Parathyroid adenoma (tissue), 2 donors: ENCODE measurements at regions not wholly inside any gene's neighbourhood (a gene's known extent, or its start where the extent isn't known, plus 50 kb on each side); places are given as distances from the start of the nearest gene placed in this dataset.

Experiments used
- H2AFZ ChIP-seq: fragments of 300-600 bp; sonication (generic); one replicate; pipeline ENCODE4 v1.7.0; 2017; ENCODE audit warnings: antibody characterized with exemption, mild to moderate bottlenecking
- H3K27ac ChIP-seq: fragments of 300-600 bp; sonication (generic); one replicate; pipeline ENCODE4 v1.7.0; 2017
- H3K27me3 ChIP-seq: fragments of 300-600 bp; sonication (generic); one replicate; pipeline ENCODE4 v1.7.0; 2017; ENCODE audit warnings: low read length; ENCODE audit not compliant: control insufficient read depth, insufficient read depth
- H3K36me3 ChIP-seq: fragments of 300-600 bp; sonication (generic); one replicate; pipeline ENCODE4 v1.7.0; 2017; ENCODE audit warnings: low read length; ENCODE audit not compliant: control insufficient read depth, insufficient read depth
- H3K4me1 ChIP-seq: fragments of 300-600 bp; sonication (generic); one replicate; pipeline ENCODE4 v1.7.0; 2017; ENCODE audit warnings: control low read depth
- H3K4me2 ChIP-seq: fragments of 300-600 bp; sonication (generic); one replicate; pipeline ENCODE4 v1.7.0; 2017; ENCODE audit warnings: low read length
- H3K4me3 ChIP-seq: fragments of 300-600 bp; sonication (generic); one replicate; pipeline ENCODE4 v1.7.0; 2017; ENCODE audit warnings: low read depth, low read length
- H3K79me2 ChIP-seq: fragments of 300-600 bp; sonication (generic); one replicate; pipeline ENCODE4 v1.7.0; 2017; ENCODE audit warnings: control low read depth
- H3K9ac ChIP-seq: fragments of 300-600 bp; sonication (generic); one replicate; pipeline ENCODE4 v1.7.0; 2017; ENCODE audit warnings: mild to moderate bottlenecking
- H3K9me3 ChIP-seq: fragments of 300-600 bp; sonication (generic); one replicate; pipeline ENCODE4 v1.7.0; 2017; ENCODE audit warnings: low read length; ENCODE audit not compliant: control insufficient read depth
- CTCF ChIP-seq: fragments of 300-600 bp; sonication (generic); IDR thresholded peaks from one replicate; pipeline ENCODE4 v1.7.0; 2017; ENCODE audit warnings: antibody characterized with exemption, mild to moderate bottlenecking
- donor health status: primary hyperparathyroidism.

GRCh38 chr6:55955684-55956083, 80.3 kb upstream of the BMP5 start:
- Histone ChIP-seq H3K9me3 (no peaks in the 10 kb centered on the region), H3K27ac (no peak overlapping the region), H3K4me2 (no peak overlapping the region), H3K36me3 (no peaks in the 10 kb centered on the region), H3K4me1 (no peaks in the 10 kb centered on the region), H2AFZ (no peak overlapping the region), H3K79me2 (no peaks in the 10 kb centered on the region), H3K27me3 (no peaks in the 10 kb centered on the region), H3K9ac (no peak overlapping the region), H3K4me3 (no peak overlapping the region)
- no peak for TF ChIP-seq CTCF

GRCh38 chr6:55954436-55954835, 79.0 kb upstream of the BMP5 start:
- no peak for TF ChIP-seq CTCF
- Histone ChIP-seq H3K27ac (no peak overlapping the region), H3K27me3 (no peaks in the 10 kb centered on the region), H3K36me3 (no peaks in the 10 kb centered on the region), H3K4me1 (no peaks in the 10 kb centered on the region), H3K79me2 (no peaks in the 10 kb centered on the region), H3K4me2 (no peak overlapping the region), H3K9me3 (no peaks in the 10 kb centered on the region), H2AFZ (no peak overlapping the region), H3K4me3 (no peak overlapping the region), H3K9ac (no peak overlapping the region)

- no peak overlapping the region for H3K4me2 ChIP-seq
- no peak for TF ChIP-seq CTCF
- H3K4me3 ChIP-seq, result no peak overlapping the region
- H3K9me3 ChIP-seq, result no peaks in the 10 kb centered on the region
- H2AFZ ChIP-seq, result no peak overlapping the region
- H3K36me3 ChIP-seq, result no peaks in the 10 kb centered on the region
- H3K27me3 ChIP-seq, result no peaks in the 10 kb centered on the region
- H3K79me2 ChIP-seq, result no peaks in the 10 kb centered on the region
- H3K9ac ChIP-seq, result no peak overlapping the region
- H3K27ac ChIP-seq, result no peak overlapping the region
- H3K4me1 ChIP-seq, result no peaks in the 10 kb centered on the region
Observed at GRCh38 chr6:55953335-55953734, 77.9 kb upstream of the BMP5 start.

GRCh38 chr6:55950071-55950814, 74.9 kb upstream of the BMP5 start:
- no peak overlapping the region for H3K27ac ChIP-seq
- H2AFZ ChIP-seq, result no peak overlapping the region
- H3K9ac ChIP-seq, result no peak overlapping the region
- no peaks in the 10 kb centered on the region for H3K27me3 ChIP-seq
- H3K9me3 ChIP-seq, result no peaks in the 10 kb centered on the region
- no peak overlapping the region for H3K4me2 ChIP-seq
- H3K79me2 ChIP-seq, result no peaks in the 10 kb centered on the region
- no peak overlapping the region for H3K4me3 ChIP-seq
- TF ChIP-seq CTCF, result no peak
- no peaks in the 10 kb centered on the region for H3K36me3 ChIP-seq
- no peaks in the 10 kb centered on the region for H3K4me1 ChIP-seq

GRCh38 chr6:55943329-55943728, 67.9 kb upstream of the BMP5 start:
- Histone ChIP-seq H3K4me1 (no peaks in the 10 kb centered on the region), H3K27ac (no peak overlapping the region), H2AFZ (no peak overlapping the region), H3K27me3 (no peaks in the 10 kb centered on the region), H3K79me2 (no peaks in the 10 kb centered on the region), H3K36me3 (no peaks in the 10 kb centered on the region), H3K9me3 (no peaks in the 10 kb centered on the region), H3K9ac (no peak overlapping the region), H3K4me2 (no peak overlapping the region), H3K4me3 (no peak overlapping the region)
- TF ChIP-seq CTCF, result no peak
